ENCODE measurements at regions not wholly inside any gene's neighbourhood (a gene's known extent, or its start where the extent isn't known, plus 50 kb on each side); places are given as distances from the start of the nearest gene placed in this dataset.

DNA sequence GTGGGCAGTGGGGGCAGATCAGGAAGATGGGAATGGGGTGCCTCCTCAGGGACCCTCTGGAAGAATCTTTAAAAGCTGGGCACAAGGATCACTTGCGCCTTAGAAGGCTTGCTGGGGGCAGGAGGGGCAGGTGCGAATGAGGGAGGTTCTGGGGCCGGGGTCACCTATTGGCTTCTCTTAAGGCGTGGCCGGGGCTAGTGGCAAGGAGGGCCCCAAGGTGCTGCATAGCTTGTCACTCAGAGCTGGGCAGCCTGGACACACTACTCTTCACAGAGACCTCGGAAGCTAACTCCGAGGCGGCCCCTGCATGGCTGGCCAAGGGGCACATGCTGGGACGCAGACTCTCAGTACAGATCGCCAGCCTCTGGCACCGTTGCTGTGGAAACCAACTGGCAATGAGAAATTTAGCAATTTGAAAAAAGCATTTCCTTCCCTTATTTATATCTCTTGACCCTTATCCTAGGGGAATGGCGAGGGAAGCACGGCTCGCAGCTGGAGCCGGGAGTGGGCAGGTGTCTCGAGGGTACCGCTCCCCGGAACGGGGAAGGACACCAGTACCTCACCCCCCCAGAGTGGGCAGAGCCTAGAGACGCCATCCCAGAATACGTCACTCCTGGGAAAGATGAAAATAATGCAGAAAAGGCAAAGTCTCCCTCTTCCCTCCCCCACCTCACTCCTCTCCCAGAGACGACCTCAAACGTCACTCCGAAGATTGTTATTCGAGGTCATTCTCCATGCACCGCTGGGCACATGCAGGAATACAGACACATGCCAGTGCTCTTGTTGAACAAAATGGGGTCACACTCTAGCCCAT lies 188.1 kb downstream of the CTTN start:
- H3K4me1 ChIP-seq (ENCODE audit: control insufficient read depth, insufficient read depth, low read length), result no peaks in the 10 kb centered on the region
- H3K27me3 ChIP-seq (ENCODE audit: control insufficient read depth, insufficient read depth, low read length), result no peaks in the 10 kb centered on the region
- no peak overlapping the region for H3K4me3 ChIP-seq (ENCODE audit: low read depth, low read length)
- H3K36me3 ChIP-seq (ENCODE audit: control insufficient read depth, insufficient read depth, low read length), result no peaks in the 10 kb centered on the region
- H3K9ac ChIP-seq (ENCODE audit: low read depth, low read length), result no peak overlapping the region
- H3K9me3 ChIP-seq (ENCODE audit: control insufficient read depth, insufficient read depth, low read length), result no peaks in the 10 kb centered on the region

DNA sequence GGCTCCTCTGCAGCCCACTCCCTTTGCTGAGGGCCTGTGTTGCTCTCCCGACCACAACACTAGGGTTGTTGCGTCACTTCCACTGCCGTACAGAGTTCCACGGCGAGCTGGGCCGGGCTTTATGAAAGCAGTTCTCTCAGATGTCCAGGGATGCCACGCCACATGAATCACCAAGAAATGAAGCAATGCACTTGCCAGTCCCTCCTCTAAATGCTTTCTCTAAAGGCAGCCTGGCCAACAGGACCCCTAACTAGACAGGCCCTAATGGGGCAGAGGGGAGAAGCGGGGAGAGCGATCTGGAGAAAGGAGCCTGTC lies 188.7 kb downstream of the CTTN start:
- H3K9me3 ChIP-seq (ENCODE audit: control insufficient read depth, insufficient read depth, low read length), result no peaks in the 10 kb centered on the region
- H3K9ac ChIP-seq (ENCODE audit: low read depth, low read length), result no peak overlapping the region
- H3K4me3 ChIP-seq (ENCODE audit: low read depth, low read length), result no peak overlapping the region
- H3K36me3 ChIP-seq (ENCODE audit: control insufficient read depth, insufficient read depth, low read length), result no peaks in the 10 kb centered on the region
- no peaks in the 10 kb centered on the region for H3K4me1 ChIP-seq (ENCODE audit: control insufficient read depth, insufficient read depth, low read length)
- H3K27me3 ChIP-seq (ENCODE audit: control insufficient read depth, insufficient read depth, low read length), result no peaks in the 10 kb centered on the region

DNA sequence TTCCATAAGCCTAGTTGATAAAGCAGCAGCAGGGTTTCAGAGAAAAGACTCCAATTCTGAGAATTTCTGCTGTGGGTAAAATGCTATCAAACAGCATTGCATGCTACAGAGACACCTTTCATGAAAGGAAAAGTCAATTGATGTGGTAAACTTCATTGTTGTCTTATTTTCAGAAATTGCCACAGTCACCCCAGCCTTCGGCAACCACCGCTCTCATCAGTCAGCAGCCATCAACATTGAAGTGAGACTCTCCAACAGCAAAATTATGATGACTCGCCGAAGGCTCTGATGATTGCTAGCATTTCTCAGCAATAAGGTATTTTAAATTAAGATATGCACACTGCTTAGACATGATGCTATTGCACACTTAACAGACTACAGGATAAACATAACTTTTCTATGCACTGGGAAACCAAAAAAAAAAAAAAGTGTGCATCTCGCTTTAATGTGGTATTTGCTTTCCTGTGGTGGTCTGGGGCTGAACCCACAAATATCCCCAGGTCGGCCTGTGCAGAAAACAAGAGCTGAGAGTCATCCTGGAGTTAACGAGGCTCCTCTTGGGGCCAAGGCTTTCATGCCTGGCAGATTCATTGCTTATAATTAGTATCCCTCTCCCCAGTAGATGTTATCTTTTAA lies 192.1 kb downstream of the CTTN start:
- Histone ChIP-seq H3K27me3 (ENCODE audit: control insufficient read depth, insufficient read depth, low read length) (no peaks in the 10 kb centered on the region), H3K36me3 (ENCODE audit: control insufficient read depth, insufficient read depth, low read length) (no peaks in the 10 kb centered on the region), H3K9me3 (ENCODE audit: control insufficient read depth, insufficient read depth, low read length) (no peaks in the 10 kb centered on the region), H3K9ac (ENCODE audit: low read depth, low read length) (no peak overlapping the region), H3K4me3 (ENCODE audit: low read depth, low read length) (no peak overlapping the region), H3K4me1 (ENCODE audit: control insufficient read depth, insufficient read depth, low read length) (no peaks in the 10 kb centered on the region)

DNA sequence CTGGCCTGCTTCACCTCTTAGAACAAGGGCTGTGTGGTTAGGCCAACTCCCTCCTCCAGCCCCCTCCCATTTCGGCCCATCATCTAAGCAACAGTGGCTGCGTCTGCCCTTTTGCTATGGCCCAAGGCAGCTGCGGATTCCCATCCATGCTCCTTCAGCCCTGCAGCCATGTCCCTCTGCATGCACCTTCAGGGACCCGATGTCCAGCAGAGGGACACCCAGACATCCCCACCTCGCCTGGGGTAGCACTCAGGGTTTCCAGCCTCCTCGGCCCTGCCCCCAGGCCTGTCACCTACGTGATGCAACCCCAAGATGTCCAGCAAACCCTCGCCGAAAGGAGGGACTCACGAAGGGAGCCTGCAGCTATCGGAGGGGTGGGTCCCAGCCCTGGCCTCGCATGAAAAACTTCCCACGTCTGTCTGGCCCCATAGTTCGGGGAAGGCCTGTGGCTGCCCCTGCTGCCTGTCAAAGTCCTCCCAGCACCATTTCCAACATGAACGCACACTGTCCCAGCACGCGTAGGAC lies 194.4 kb downstream of the CTTN start:
- H3K27me3 ChIP-seq (ENCODE audit: control insufficient read depth, insufficient read depth, low read length), result no peaks in the 10 kb centered on the region
- H3K4me3 ChIP-seq (ENCODE audit: low read depth, low read length), result no peak overlapping the region
- H3K36me3 ChIP-seq (ENCODE audit: control insufficient read depth, insufficient read depth, low read length), result no peaks in the 10 kb centered on the region
- H3K9me3 ChIP-seq (ENCODE audit: control insufficient read depth, insufficient read depth, low read length), result no peaks in the 10 kb centered on the region
- H3K9ac ChIP-seq (ENCODE audit: low read depth, low read length), result no peak overlapping the region
- H3K4me1 ChIP-seq (ENCODE audit: control insufficient read depth, insufficient read depth, low read length), result no peaks in the 10 kb centered on the region

DNA sequence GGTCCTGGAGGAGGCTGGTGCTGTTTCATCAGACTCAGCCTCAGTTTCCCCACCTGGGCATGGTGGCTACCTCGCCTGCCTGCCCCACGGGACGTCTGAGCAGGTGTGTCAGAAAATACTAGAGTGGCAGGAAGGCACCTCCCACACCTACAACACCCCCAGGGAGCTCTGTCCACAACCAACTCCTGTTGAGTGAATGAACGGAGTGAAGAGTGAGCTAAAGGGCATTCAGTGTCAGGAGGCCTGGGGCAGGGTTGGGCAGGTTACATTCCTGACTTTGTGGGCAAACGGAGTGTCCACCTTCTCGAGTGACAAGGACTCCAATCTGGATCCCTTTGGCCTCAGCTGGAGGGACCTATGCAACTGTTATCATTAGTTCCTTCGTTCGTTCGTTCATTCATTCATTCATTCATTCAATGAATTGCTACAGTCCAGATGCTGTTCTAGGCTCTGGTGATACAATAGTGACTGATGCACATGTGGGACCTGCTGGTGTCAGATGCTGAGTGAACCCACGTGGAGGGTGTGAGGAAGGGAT lies 195.2 kb downstream of the CTTN start:
- H3K9me3 ChIP-seq (ENCODE audit: control insufficient read depth, insufficient read depth, low read length), result no peaks in the 10 kb centered on the region

DNA sequence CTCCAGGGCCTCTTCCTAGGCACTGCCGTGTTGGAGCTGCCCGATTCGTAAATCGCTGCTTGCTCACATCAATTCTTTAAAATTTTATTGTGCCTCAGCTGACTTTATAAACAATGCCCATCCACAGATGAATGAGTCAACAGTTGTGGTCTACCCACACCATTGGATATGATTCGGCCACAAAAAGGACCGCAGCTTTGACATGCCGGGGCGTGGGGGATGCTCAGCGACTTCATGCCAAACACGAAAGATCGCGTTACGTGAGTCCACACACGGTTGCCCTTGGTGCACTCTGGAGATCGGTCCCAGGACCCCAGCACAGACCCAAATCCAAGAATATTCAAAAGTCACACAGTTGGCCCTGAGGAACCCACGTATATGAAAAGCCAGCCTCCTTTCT lies 195.7 kb downstream of the CTTN start:
- Histone ChIP-seq H3K27me3 (ENCODE audit: control insufficient read depth, insufficient read depth, low read length) (no peaks in the 10 kb centered on the region), H3K9me3 (ENCODE audit: control insufficient read depth, insufficient read depth, low read length) (no peaks in the 10 kb centered on the region), H3K4me3 (ENCODE audit: low read depth, low read length) (no peak overlapping the region), H3K9ac (ENCODE audit: low read depth, low read length) (no peak overlapping the region), H3K36me3 (ENCODE audit: control insufficient read depth, insufficient read depth, low read length) (no peaks in the 10 kb centered on the region), H3K4me1 (ENCODE audit: control insufficient read depth, insufficient read depth, low read length) (no peaks in the 10 kb centered on the region)

More for the DNA sequence above, 195.2 kb downstream of the CTTN start:
- Histone ChIP-seq H3K36me3 (ENCODE audit: control insufficient read depth, insufficient read depth, low read length) (no peaks in the 10 kb centered on the region), H3K4me1 (ENCODE audit: control insufficient read depth, insufficient read depth, low read length) (no peaks in the 10 kb centered on the region), H3K4me3 (ENCODE audit: low read depth, low read length) (no peak overlapping the region), H3K9ac (ENCODE audit: low read depth, low read length) (no peak overlapping the region), H3K27me3 (ENCODE audit: control insufficient read depth, insufficient read depth, low read length) (no peaks in the 10 kb centered on the region)

DNA sequence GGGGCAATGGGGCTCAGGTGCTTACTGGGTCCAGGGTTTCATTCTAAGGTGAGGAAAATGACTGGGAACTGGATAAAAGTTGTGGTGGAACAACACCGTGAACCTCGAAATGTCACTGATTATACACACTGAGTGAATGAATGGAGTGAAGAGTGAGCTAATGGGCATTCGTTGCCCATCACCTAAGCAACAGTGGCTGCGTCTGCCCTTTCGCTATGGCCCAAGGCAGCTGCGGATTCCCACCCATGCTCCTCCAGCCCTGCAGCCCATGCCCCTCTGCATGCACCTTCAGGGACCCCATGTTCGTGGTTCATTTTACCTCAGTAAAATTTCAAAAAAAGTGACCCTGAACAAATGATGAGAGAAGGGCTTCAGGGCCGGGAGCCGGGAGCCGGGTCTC lies 196.3 kb downstream of the CTTN start:
- H3K9me3 ChIP-seq (ENCODE audit: control insufficient read depth, insufficient read depth, low read length), result no peaks in the 10 kb centered on the region
- no peaks in the 10 kb centered on the region for H3K36me3 ChIP-seq (ENCODE audit: control insufficient read depth, insufficient read depth, low read length)
- no peaks in the 10 kb centered on the region for H3K27me3 ChIP-seq (ENCODE audit: control insufficient read depth, insufficient read depth, low read length)
- no peak overlapping the region for H3K4me3 ChIP-seq (ENCODE audit: low read depth, low read length)
- H3K9ac ChIP-seq (ENCODE audit: low read depth, low read length), result no peak overlapping the region
- H3K4me1 ChIP-seq (ENCODE audit: control insufficient read depth, insufficient read depth, low read length), result no peaks in the 10 kb centered on the region

DNA sequence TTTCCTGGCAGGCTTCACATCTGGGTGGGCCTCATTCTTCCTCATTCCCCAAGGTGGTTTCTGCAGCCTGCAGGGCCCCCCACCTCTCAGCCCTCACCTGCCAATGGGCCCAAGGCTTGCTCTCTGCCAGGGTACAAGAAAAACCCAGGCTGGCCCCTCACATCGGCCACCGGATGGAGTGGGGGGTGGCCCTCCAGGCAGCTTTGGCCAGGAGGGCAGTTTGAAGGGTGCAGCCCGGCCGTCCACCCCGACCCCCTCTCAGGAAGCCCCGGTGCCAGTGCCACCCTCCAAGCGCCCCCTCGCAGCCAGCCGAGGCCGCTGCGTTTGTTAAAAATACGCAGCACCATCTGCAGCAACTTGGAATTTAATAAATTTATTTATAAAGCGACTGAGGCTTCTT lies 196.7 kb downstream of the CTTN start:
- Histone ChIP-seq H3K36me3 (ENCODE audit: control insufficient read depth, insufficient read depth, low read length) (no peaks in the 10 kb centered on the region), H3K27me3 (ENCODE audit: control insufficient read depth, insufficient read depth, low read length) (no peaks in the 10 kb centered on the region), H3K9me3 (ENCODE audit: control insufficient read depth, insufficient read depth, low read length) (no peaks in the 10 kb centered on the region), H3K4me3 (ENCODE audit: low read depth, low read length) (no peak overlapping the region), H3K4me1 (ENCODE audit: control insufficient read depth, insufficient read depth, low read length) (no peaks in the 10 kb centered on the region), H3K9ac (ENCODE audit: low read depth, low read length) (no peak overlapping the region)

DNA sequence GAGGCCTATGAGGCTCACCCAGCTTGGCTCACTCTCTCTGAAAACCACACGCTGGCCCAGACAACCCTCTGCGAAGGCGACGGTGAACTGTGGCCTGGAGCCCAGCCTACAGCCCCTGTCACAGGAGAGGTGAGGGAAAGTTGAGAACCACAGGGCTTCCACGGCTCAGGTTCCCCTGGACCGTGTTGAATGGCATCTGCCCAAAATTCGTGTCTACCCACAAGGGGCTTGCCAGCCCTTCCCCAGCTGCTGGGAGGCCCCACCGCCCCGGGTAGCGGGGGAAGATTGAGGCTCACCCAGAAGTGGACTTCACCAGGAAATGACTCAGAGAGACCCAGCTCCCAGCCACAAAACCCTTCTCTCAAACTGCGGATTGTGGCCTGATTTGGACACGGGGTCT lies 197.1 kb downstream of the CTTN start:
- no peak overlapping the region for H3K9ac ChIP-seq (ENCODE audit: low read depth, low read length)
- H3K36me3 ChIP-seq (ENCODE audit: control insufficient read depth, insufficient read depth, low read length), result no peaks in the 10 kb centered on the region
- H3K9me3 ChIP-seq (ENCODE audit: control insufficient read depth, insufficient read depth, low read length), result no peaks in the 10 kb centered on the region
- no peaks in the 10 kb centered on the region for H3K4me1 ChIP-seq (ENCODE audit: control insufficient read depth, insufficient read depth, low read length)
- H3K27me3 ChIP-seq (ENCODE audit: control insufficient read depth, insufficient read depth, low read length), result no peaks in the 10 kb centered on the region
- no peak overlapping the region for H3K4me3 ChIP-seq (ENCODE audit: low read depth, low read length)

DNA sequence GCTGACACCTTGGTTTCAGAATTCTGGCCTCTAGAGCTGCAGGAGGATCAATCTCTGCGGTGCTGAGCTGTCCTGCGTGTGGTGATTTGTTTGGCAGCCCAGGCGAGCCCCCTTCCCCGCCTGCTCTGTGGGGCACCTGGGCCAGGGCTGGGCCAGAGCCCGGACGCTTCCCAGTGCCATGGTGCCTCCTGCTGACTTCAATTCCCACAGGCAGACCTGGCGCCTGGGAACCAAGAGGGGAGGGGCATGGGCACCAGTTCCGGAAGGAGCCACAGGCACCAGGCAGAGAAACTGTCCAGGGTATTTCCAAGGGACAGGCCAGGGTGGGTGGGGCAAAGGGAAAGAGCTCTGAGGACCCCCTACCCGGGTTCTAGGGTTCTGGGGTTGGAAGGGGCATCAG lies 197.8 kb downstream of the CTTN start:
- Histone ChIP-seq H3K9ac (ENCODE audit: low read depth, low read length) (no peak overlapping the region), H3K9me3 (ENCODE audit: control insufficient read depth, insufficient read depth, low read length) (no peaks in the 10 kb centered on the region), H3K4me3 (ENCODE audit: low read depth, low read length) (no peak overlapping the region), H3K27me3 (ENCODE audit: control insufficient read depth, insufficient read depth, low read length) (no peaks in the 10 kb centered on the region), H3K36me3 (ENCODE audit: control insufficient read depth, insufficient read depth, low read length) (no peaks in the 10 kb centered on the region), H3K4me1 (ENCODE audit: control insufficient read depth, insufficient read depth, low read length) (no peaks in the 10 kb centered on the region)

DNA sequence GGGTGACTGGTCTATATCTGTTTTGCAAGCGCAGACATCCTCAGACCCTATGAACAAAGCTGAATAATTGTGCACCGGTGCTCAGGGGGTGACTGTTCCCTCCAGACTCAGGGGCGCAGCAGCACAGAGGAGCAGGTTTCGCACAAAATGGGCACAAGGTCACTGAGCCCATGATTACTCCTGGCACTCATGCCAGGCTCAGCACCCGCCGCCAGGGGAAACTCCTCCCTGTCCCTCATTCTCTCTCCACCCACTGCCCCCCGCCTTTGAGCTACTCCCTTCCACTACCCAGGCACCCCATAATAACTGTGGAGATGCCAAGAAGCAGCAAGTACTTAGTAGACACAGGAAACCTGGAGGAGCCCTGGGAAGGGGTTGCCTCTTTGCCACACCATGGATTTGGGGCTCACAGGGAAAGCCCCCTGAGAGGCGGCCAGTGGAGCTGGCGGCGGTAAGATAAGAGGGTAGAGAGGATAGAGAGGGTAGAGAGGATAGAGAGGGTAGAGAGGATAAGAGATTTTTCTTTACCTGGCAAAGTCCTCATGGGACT lies 198.8 kb downstream of the CTTN start:
- Histone ChIP-seq H3K9me3 (ENCODE audit: control insufficient read depth, insufficient read depth, low read length) (no peaks in the 10 kb centered on the region), H3K9ac (ENCODE audit: low read depth, low read length) (no peak overlapping the region), H3K4me1 (ENCODE audit: control insufficient read depth, insufficient read depth, low read length) (no peaks in the 10 kb centered on the region), H3K27me3 (ENCODE audit: control insufficient read depth, insufficient read depth, low read length) (no peaks in the 10 kb centered on the region), H3K4me3 (ENCODE audit: low read depth, low read length) (no peak overlapping the region), H3K36me3 (ENCODE audit: control insufficient read depth, insufficient read depth, low read length) (no peaks in the 10 kb centered on the region)

All from iPS-15b (cell line).